Breast epithelium (tissue), 4 donors: ENCODE measurements at regions not wholly inside any gene's neighbourhood (a gene's known extent, or its start where the extent isn't known, plus 50 kb on each side); places are given as distances from the start of the nearest gene placed in this dataset.

ENCODE experiments used
- DNase-seq, 2 donors: peaks; one replicate each; pipeline ENCODE4 v3.0.0-alpha.2; 2019; ENCODE audit warnings: low spot score in 2 of 2
- H3K27ac ChIP-seq, 2 donors: fragments of 200-600 bp; sonication (generic) in 1 of 2; one replicate each; pipeline ENCODE4 v1.5.1; 2016 to 2019; ENCODE audit warnings: mild to moderate bottlenecking in 1 of 2
- H3K27me3 ChIP-seq, 2 donors: fragments of 200-600 bp; sonication (generic) in 1 of 2; one replicate each; pipeline versions ENCODE4 v1.5.1 to v1.6.0; 2017 to 2019; ENCODE audit warnings: control low read depth in 1 of 2, mild to moderate bottlenecking in 1 of 2
- H3K36me3 ChIP-seq: fragments of 200-600 bp; one replicate; pipeline ENCODE4 v1.5.1; 2019
- H3K4me1 ChIP-seq, 2 donors: fragments of 200-600 bp; sonication (generic); one replicate each; pipeline ENCODE4 v1.5.1; 2016 to 2019; ENCODE audit warnings: control low read depth in 1 of 2
- H3K4me3 ChIP-seq, 3 donors: fragments of 200-600 bp; sonication (generic); 1 replicate in 2 of 3; 2 replicates in 1 of 3; pipeline ENCODE4 v1.5.1; 2016 to 2019; ENCODE audit warnings: mild to moderate bottlenecking in 3 of 3, moderate library complexity in 2 of 3
- H3K9me3 ChIP-seq, 2 donors: fragments of 200-600 bp; sonication (generic) in 1 of 2; one replicate each; pipeline ENCODE4 v1.5.1; 2016 to 2019; ENCODE audit warnings: control low read depth in 1 of 2
- CTCF ChIP-seq, 3 donors: fragments of 450-650 bp; IDR thresholded peaks; one replicate each; pipeline ENCODE4 v1.5.1; 2016 to 2017; ENCODE audit warnings: antibody characterized with exemption in 3 of 3, mild to moderate bottlenecking in 3 of 3, moderate library complexity in 3 of 3
- POLR2A ChIP-seq: fragments of 450-650 bp; IDR thresholded peaks from one replicate; pipeline ENCODE4 v1.6.1; 2016; ENCODE audit warnings: antibody characterized with exemption, mild to moderate bottlenecking, moderate library complexity
- POLR2AphosphoS5 ChIP-seq, 3 donors: sonication (generic); formaldehyde crosslinking; IDR thresholded peaks; one replicate each; pipeline ENCODE4 v1.6.1; 2017; ENCODE audit warnings: antibody characterized with exemption in 3 of 3
- intact Hi-C: fragments of 100-400 bp; cut with DNase I; formaldehyde crosslinking; loops from one replicate; pipeline ENCODE4 v1.15.1; 2023; ENCODE audit warnings: low total_unique reads

- DNase-seq = no peak
- no peaks in the 10 kb centered on the region for H3K4me1 ChIP-seq
- intact Hi-C loops = no loop called here
- H3K4me3 ChIP-seq = no peak overlapping the region
- no peaks in the 10 kb centered on the region for H3K27me3 ChIP-seq
- TF ChIP-seq CTCF (IDR thresholded peaks at IDR 0.05) (no peak), POLR2AphosphoS5 (IDR thresholded peaks at IDR 0.05) (no peak), POLR2A (no peak)
- no peaks in the 10 kb centered on the region for H3K36me3 ChIP-seq
- H3K9me3 ChIP-seq = no peaks in the 10 kb centered on the region
- no peak overlapping the region for H3K27ac ChIP-seq
Measured at GRCh38 chr5:2157372-2157771, 274.6 kb upstream of the IRX4 start.

GRCh38 chr5:2156358-2157059 lies 273.8 kb upstream of the IRX4 start:
- intact Hi-C loops = no loop called here
- H3K27ac ChIP-seq = no peak overlapping the region
- no peaks in the 10 kb centered on the region for H3K9me3 ChIP-seq
- no peaks in the 10 kb centered on the region for H3K27me3 ChIP-seq
- no peak for DNase-seq
- no peaks in the 10 kb centered on the region for H3K4me1 ChIP-seq
- no peak overlapping the region for H3K4me3 ChIP-seq
- no peaks in the 10 kb centered on the region for H3K36me3 ChIP-seq
- TF ChIP-seq POLR2A = no peak
- TF ChIP-seq POLR2AphosphoS5 (IDR thresholded peaks at IDR 0.05) = no peak
- TF ChIP-seq CTCF (IDR thresholded peaks at IDR 0.05) = no peak

GRCh38 chr5:2155556-2155955 lies 272.8 kb upstream of the IRX4 start:
- DNase-seq = no peak
- Histone ChIP-seq H3K4me3 (no peak overlapping the region), H3K36me3 (no peaks in the 10 kb centered on the region), H3K27ac (no peak overlapping the region), H3K27me3 (no peaks in the 10 kb centered on the region), H3K9me3 (no peaks in the 10 kb centered on the region), H3K4me1 (no peaks in the 10 kb centered on the region)
- intact Hi-C loops = no loop called here
- TF ChIP-seq POLR2AphosphoS5 (IDR thresholded peaks at IDR 0.05) (no peak), CTCF (IDR thresholded peaks at IDR 0.05) (no peak), POLR2A (no peak)

- Histone ChIP-seq H3K4me3 (no peak overlapping the region), H3K4me1 (no peaks in the 10 kb centered on the region), H3K27me3 (no peaks in the 10 kb centered on the region), H3K9me3 (no peaks in the 10 kb centered on the region), H3K27ac (no peak overlapping the region), H3K36me3 (no peaks in the 10 kb centered on the region)
- no peak for DNase-seq
- TF ChIP-seq CTCF (IDR thresholded peaks at IDR 0.05) (no peak), POLR2AphosphoS5 (IDR thresholded peaks at IDR 0.05) (no peak), POLR2A (no peak)
- intact Hi-C loops = no loop called here
Measured at GRCh38 chr5:2153802-2154201, 271.1 kb upstream of the IRX4 start.

GRCh38 chr5:2153350-2153749 lies 270.6 kb upstream of the IRX4 start:
- Histone ChIP-seq H3K36me3 (no peaks in the 10 kb centered on the region), H3K4me1 (no peaks in the 10 kb centered on the region), H3K27me3 (no peaks in the 10 kb centered on the region), H3K27ac (no peak overlapping the region), H3K9me3 (no peaks in the 10 kb centered on the region), H3K4me3 (no peak overlapping the region)
- intact Hi-C loops = no loop called here
- DNase-seq = no peak
- TF ChIP-seq POLR2AphosphoS5 (IDR thresholded peaks at IDR 0.05) (no peak), CTCF (IDR thresholded peaks at IDR 0.05) (no peak), POLR2A (no peak)
